Coronary artery (tissue), 2 donors: ENCODE measurements at regions not wholly inside any gene's neighbourhood (a gene's known extent, or its start where the extent isn't known, plus 50 kb on each side); places are given as distances from the start of the nearest gene placed in this dataset.

ENCODE experiments used
- DNase-seq: peaks from one replicate; pipeline ENCODE4 v3.0.0-alpha.2; 2017; ENCODE audit warnings: low spot score
- H3K27ac ChIP-seq, 2 donors: fragments of 200-600 bp; sonication (generic); one replicate each; pipeline ENCODE4 v1.5.1; 2016 to 2019
- H3K4me3 ChIP-seq: fragments of 200-600 bp; sonication (generic); 2 replicates; pipeline ENCODE4 v1.5.1; 2016; ENCODE audit warnings: mild to moderate bottlenecking, moderate library complexity
- TF ChIP-seq, protein P1 (sequence below): fragments of 200-600 bp; sonication (generic); IDR thresholded peaks from one replicate; pipeline ENCODE4 v1.5.1; 2019; ENCODE audit warnings: antibody characterized with exemption

DNA sequence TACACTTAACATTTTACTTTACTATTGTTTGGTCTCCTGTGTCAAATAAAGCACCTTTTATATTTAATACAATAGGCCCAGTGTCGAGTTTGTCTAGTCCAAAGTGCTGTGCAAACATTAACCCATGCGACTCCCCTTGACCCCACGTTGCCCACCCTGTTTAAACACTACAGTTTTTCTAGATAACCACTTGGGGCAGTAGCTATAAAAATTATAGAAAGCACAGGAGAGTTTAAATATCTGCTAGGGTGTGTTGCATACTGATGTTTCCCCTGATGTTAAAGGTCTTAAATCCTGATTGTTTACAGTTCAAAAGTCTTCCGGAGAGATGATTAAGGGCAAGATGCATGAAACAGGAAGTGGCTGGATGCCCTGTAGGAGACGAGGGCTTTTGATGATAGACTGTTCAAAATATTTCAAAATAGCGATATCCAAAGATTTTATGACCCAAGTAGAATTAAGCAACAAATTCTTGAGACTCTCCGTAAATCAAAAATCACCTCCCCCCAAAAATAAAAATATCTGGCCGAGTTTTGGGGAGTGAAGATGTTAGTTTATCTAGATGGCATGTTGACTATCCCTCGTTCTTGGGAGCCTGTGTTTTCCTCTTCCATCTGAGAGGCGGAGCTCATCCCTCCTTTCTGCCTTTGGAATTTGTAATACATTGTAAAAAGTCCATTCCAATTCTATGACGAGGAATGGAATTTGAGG is 167.1 kb downstream of the FGF9 start:
- DNase-seq, result no peak
- H3K27ac ChIP-seq, result no peak overlapping the region
- H3K4me3 ChIP-seq, result no peak overlapping the region
- TF ChIP-seq, protein P1, sequence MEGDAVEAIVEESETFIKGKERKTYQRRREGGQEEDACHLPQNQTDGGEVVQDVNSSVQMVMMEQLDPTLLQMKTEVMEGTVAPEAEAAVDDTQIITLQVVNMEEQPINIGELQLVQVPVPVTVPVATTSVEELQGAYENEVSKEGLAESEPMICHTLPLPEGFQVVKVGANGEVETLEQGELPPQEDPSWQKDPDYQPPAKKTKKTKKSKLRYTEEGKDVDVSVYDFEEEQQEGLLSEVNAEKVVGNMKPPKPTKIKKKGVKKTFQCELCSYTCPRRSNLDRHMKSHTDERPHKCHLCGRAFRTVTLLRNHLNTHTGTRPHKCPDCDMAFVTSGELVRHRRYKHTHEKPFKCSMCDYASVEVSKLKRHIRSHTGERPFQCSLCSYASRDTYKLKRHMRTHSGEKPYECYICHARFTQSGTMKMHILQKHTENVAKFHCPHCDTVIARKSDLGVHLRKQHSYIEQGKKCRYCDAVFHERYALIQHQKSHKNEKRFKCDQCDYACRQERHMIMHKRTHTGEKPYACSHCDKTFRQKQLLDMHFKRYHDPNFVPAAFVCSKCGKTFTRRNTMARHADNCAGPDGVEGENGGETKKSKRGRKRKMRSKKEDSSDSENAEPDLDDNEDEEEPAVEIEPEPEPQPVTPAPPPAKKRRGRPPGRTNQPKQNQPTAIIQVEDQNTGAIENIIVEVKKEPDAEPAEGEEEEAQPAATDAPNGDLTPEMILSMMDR, result no peak

DNA sequence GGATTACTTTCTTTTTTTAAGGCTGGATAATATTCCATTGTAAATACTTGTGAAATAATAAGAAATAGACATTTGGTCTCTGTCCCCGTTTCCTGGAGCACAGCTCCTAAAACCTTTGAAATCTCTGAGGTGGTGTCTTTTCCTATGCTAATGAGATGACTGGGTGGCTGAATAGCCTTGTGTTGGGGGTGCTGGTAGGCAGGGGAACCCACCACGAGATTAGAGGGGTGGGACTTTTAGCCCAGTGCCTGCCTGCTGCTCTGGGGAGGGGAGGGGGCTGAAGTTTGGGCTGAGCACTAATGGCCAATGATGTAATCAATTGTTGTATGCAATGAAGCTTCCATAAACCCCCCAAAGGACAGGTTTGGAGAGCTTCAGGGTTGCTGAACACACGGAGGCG is 175.7 kb downstream of the FGF9 start:
- TF ChIP-seq, protein P1, result no peak
- Histone ChIP-seq H3K27ac (no peak overlapping the region), H3K4me3 (no peak overlapping the region)
- no peak for DNase-seq

DNA sequence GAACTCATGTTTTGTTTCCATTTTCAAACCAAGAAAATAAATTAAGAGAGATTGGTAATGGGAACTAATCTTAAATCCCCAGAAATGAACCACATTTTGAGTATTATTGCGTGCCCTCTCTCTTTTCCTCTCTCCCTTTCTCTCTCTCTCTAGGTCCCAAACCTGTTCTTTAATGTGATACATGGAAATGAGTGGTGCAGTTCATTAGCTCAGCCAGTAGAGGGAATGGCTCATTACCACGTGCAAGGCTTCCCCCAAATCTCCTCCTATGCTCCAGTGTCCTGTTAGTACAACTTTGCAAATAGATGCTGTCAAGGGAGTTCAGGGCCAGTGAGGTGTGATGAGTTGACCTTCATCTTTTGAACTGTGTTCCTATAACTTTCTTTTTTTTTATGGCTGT is 178.4 kb downstream of the FGF9 start:
- DNase-seq, result no peak
- Histone ChIP-seq H3K27ac (no peak overlapping the region), H3K4me3 (no peak overlapping the region)
- TF ChIP-seq, protein P1, result peak; percentile 40

DNA sequence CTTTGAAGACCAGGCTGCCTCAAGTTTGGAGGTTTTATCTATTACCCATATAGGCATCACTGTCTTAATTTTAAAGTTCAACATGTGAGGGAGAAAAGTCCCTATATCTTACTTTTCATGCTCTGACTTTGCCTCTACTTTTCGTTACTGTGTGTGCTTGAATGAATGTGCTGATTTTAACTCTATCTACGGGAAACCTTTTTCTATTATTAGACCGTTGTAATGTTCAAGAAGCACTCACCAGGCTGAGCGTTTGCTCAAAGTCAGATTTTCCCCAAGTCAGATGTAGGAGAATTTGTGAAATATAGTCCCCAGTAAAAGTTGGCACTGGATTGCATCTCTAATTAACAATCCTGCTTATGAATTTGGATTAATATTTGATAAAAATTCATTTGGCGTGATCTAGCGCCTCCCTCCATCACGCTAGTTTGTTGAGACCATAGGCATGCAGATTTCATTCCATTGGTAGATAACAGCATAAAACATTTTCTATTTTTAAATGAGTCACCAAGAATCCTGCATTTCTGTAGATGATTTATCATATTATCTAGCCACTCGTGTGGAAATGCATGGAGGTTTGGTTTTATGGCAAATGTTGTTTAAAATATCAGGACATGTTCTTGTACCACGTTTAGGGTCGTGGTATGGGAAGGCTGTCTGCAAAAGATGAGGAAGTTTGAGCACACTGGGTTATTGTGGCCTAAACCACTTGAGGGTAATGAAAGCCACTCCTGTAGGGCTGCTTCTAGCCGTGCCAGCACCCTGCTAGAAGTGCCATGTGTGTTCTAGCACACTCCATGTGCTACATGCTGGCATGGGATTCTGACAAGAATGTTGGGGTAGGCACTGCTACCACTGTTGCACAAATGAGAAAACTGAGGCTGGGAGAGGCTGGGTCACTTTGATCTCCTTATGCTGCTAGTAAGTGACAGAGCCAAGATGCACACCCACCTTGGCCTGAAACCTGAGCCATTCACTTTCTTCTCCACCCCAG is 179.4 kb downstream of the FGF9 start:
- TF ChIP-seq, protein P1, result no peak
- no peak overlapping the region for H3K4me3 ChIP-seq
- H3K27ac ChIP-seq, result peak overlapping the region in 1 of 2 donors; percentile 19
- no peak for DNase-seq

DNA sequence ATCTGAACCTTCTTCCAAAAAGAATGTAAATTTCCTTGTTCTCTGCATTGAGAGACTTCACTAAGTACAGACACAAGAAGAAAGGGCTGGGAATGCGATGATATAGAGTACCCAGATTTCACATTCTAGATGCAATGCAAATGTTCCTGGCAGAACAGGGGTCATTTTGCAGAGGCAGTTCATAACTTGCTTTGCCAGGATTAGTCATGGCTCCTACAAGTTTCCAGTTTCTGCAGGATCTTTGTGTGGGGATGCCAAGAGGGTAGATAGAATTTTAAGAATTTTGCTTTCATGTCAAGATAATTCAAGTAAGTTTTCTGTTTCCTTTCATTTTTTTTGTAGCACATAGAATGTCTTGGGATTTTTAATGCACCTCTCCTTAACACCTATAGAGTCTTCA is 181.2 kb downstream of the FGF9 start:
- DNase-seq, result no peak
- H3K27ac ChIP-seq, result no peak overlapping the region
- TF ChIP-seq, protein P1, result no peak
- no peak overlapping the region for H3K4me3 ChIP-seq

DNA sequence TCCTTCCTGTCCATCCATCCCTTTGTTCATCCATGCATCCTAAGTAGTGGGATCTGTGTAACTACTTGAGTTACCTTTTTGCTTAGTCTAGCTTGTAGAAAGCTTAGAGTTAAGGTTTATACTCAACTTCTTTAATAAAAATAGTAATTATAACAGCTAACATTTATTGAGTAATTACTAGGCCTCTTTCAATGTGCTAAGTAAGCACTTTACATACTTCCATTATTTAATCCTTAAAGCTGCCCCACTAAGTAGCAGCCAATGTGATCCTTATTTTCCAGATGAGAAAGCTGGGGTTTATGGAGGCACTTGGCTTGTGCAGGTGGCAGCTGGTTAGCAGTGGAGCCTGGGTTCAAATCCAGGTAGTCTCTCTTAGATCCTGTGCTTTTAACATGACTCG is 182.9 kb downstream of the FGF9 start:
- Histone ChIP-seq H3K27ac (no peak overlapping the region), H3K4me3 (no peak overlapping the region)
- DNase-seq, result no peak
- TF ChIP-seq, protein P1, result no peak
